ENCODE measurements at regions not wholly inside any gene's neighbourhood (a gene's known extent, or its start where the extent isn't known, plus 50 kb on each side); places are given as distances from the start of the nearest gene placed in this dataset.

GRCh38 chr13:78121001-78121400 lies 202.4 kb upstream of the EDNRB start:
- TF ChIP-seq CTCF (IDR thresholded peaks at IDR 0.05) (no peak), POLR2AphosphoS5 (IDR thresholded peaks at IDR 0.05) (no peak), POLR2A (IDR thresholded peaks at IDR 0.05) (no peak)
